HG02798 (cell line): ENCODE measurements at regions not wholly inside any gene's neighbourhood (a gene's known extent, or its start where the extent isn't known, plus 50 kb on each side); places are given as distances from the start of the nearest gene placed in this dataset.
"Not testable (repeated sequence)": the region's sequence is repeated elsewhere in the genome, so short reads cannot be mapped to it uniquely, and the experiment has no call there.

Experiments
- ATAC-seq: cut with Tn5 transposase; IDR thresholded peaks from one replicate; pipeline ENCODE4 v1.9.1; 2021; ENCODE audit warnings: mild to moderate bottlenecking; ENCODE audit not compliant: unreplicated experiment, poor library complexity

DNA sequence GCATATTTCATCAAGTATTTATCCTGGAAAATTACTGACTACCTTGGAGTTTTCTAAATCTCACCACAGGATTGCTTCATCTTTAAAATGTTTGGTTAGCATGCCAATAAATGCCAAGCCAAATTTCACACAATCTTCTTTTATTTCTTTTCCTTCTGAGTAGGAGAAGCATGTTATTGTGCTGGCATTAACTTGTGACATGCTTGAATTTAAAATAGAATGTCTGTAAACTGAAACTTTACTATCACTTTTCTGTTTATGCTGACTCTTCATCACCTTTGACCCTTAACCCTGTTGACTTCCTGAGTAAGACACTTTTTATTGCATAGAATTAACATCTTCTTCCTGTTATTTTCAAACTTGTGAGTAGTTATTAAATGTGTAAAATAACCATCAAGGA, 56.2 kb upstream of the LRRTM4 start:
- ATAC-seq, result no peak

DNA sequence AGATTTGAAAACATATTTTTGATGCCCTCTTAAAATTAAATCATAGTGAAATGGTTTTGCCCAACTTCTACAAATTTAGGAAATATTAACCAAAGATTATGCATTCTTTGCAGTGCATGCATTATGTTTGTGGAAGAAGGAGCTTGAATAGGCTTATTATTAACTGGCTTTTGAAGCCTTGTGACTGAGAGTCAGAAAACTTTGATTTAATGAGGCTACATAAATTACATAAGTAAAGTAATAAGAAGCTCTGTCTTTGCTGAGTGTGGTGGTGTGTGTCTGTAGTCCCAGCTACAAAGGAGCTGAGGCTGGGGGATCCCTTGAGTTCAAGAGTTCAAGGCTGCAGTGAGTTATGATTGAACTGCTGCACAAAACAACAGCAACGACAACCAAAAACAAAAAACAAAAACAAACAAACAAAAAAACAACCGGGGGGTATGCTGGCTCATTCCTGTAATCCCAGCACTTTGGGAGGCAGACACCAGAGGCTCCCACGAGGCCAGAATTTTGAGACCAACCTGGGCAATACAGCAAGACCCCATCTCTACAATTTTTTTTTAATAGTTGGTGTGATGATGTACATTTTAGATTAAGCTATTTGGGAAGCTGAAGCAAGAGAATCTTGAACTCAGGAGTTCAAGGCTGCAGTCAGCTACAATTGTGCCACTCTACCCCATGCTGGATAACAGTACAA, 57.0 kb upstream of the LRRTM4 start:
- no peak for ATAC-seq

DNA sequence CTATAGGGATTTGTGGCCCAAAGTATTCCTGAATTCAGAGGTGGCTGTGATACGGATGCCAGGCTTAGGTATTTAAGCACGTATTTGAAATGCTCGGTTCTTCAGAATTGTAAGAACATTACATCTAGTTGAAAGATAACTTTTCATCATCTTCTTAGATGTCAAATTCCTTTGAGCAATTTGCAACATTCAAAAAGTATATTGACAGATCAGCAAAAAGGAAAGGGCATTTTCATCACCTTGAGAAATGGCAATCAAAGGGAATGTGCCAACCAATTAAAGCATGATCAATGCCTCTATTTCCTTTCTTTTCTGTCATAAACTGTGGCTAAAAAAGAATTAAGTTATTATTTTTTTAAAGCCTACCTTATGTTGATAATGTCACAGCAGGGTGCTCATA, 66.3 kb upstream of the LRRTM4 start:
- no peak for ATAC-seq

DNA sequence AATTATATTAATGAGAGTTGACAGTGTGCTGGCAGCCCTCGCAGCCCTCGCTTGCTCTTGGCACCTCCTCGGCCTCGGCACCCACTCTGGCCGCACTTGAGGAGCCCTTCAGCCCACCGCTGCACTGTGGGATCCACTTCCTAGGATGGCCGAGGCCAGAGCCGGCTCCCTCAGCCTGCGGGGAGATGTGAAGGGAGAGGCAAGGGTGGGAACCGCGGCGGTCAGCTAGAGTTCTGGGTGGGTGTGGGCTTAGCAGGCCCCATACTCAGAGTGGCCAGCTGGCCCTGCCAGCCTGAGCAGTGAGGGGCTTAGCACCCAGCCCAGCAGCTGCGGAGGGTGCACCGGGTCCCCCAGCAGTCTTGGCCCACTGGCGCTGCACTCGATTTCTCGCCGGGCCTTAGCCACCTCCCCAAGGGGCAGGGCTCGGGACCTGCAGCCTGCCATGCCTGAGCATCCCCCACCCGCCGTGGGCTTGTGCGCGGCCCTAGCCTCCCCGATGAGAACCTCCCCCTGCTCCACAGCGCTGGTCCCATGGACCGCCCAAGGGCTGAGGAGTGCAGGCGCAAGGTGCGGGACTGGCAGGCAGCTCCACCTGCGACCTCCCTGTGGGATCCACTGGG, 68.2 kb upstream of the LRRTM4 start:
- no peak for ATAC-seq

DNA sequence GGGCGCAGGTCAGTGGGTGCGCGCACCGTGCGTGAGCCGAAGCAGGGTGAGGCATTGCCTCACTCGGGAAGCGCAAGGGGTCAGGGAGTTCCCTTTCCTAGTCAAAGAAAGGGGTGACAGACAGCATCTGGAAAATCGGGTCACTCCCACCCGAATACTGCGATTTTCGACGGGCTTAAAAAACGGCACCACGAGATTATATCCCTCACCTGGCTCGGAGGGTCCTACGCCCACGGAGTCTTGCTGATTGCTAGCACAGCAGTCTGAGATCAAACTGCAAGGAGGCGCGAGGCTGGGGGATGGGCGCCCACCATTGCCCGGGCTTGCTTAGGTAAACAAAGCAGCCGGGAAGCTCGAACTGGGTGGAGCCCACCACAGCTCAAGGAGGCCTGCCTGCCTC, 70.8 kb upstream of the LRRTM4 start:
- ATAC-seq, result not testable (repeated sequence)

GRCh38 chr2:77602771-77603170, 80.6 kb upstream of the LRRTM4 start:
- ATAC-seq, result no peak

- ATAC-seq, result no peak
Measured at GRCh38 chr2:77604953-77605929, 83.1 kb upstream of the LRRTM4 start.

GRCh38 chr2:77608510-77608909, 86.3 kb upstream of the LRRTM4 start:
- no peak for ATAC-seq

- no peak for ATAC-seq
Measured at GRCh38 chr2:77629539-77629938, 107.4 kb upstream of the LRRTM4 start.

GRCh38 chr2:77631007-77631406, 108.8 kb upstream of the LRRTM4 start:
- no peak for ATAC-seq

GRCh38 chr2:77633601-77634000, 111.4 kb upstream of the LRRTM4 start:
- no peak for ATAC-seq

DNA sequence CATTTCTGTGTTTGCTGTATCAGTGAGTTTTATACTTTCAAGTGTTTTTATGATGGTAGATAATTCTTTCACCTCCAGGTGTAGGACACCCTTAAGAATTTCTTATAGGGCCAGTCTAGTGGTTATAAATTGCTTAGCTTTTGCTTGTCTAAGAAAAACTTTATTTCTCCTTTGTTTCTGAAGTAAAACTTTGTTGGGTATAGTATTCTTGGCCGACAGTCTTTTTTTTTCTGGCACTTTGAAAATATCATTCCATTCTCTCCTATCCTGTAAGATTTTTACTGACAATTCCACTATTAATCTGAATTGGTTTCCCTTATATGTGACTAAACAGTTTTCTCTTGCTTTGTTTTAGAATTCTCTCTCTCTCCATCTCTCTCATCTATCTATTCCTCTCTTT, 118.7 kb upstream of the LRRTM4 start:
- ATAC-seq, result no peak

DNA sequence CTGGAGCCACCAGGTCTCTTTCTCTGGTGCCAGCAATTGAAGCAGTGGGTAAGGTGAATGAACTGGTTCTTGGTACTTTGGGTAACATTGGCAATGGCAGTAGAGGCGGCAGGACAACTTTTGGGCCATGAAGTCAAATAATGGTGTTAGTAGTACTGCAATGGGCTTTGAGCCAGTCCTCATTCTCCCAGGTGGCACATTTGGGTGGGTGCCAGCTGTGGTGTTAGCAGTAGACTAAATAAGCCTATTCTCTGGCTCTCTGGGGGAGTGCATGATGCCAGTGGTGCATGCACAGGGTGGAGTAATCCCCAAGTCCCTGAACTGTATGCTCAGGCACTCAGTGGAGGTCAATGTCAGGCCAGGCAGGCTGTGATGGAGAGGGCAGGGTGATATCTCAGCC, 120.2 kb upstream of the LRRTM4 start:
- ATAC-seq, result no peak

- no peak for ATAC-seq
Measured at GRCh38 chr2:77649856-77650255, 127.7 kb upstream of the LRRTM4 start.

DNA sequence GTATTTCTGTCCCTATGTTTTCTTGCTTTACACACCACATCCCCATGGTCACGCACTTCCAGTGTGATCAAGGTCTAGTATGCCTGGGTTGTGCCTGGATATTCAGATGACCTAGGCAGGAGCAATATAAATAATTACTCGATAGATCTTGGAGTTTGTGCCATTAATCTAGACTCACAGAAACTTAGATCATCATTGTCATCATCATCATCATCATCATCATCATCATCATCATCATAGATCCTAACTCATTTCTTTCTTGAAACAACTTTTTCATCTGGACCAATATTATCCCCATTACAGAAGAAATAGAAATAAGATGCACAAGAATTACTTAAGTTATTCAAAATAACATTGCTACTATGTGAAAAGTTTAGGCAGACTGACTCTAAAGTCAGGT, 130.3 kb upstream of the LRRTM4 start:
- no peak for ATAC-seq

DNA sequence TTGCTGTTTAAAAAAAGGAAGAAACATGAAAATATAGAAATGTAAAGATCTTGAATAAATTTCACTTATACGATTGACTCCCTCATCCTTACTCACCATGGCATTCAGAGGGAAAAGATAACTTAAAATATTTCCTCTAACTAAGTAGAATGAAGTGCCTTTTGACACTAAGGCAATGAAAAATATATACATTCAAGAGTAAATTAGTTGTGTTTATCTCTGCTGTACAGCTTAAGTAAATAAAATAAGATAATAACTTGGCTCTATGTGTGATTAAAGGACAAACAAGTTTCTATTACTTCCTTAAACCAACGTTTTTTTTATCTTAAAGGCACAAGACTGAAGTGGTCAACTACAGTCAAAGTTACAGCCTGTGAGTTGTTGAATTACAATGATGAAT, 142.3 kb upstream of the LRRTM4 start:
- no peak for ATAC-seq

DNA sequence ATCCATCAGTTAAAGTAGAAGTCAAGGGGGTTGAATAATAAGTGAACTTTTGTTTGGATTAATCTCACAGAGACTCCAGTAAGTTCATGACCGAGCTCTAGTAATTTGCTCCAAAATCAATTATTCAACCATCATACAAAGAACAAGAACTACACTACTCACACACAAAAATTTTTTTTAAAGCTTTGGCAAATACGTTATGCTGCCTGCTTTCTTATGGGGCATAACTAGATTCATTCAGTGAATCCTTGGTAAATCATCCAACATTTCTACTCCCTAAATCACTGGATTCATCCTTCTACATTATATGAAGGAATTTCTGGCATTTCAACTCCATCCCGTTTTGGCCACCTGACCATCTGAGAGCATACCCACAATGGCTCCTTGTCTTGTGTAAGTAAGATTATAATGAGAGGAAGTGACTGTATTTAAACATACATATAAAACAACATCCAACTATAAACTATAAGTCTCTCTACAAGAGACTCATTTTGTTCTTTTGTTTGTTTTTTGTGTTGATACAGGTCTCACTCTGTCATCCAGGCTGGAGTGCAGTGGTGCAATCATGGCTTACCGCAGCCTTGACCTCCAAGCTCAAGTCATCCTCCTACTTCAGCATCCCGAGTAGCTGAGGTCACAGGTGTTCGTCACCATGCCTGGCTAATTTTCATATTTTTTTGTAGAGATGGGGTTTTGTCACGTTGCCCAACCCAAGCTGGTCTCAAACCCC, 144.2 kb upstream of the LRRTM4 start:
- ATAC-seq, result no peak

DNA sequence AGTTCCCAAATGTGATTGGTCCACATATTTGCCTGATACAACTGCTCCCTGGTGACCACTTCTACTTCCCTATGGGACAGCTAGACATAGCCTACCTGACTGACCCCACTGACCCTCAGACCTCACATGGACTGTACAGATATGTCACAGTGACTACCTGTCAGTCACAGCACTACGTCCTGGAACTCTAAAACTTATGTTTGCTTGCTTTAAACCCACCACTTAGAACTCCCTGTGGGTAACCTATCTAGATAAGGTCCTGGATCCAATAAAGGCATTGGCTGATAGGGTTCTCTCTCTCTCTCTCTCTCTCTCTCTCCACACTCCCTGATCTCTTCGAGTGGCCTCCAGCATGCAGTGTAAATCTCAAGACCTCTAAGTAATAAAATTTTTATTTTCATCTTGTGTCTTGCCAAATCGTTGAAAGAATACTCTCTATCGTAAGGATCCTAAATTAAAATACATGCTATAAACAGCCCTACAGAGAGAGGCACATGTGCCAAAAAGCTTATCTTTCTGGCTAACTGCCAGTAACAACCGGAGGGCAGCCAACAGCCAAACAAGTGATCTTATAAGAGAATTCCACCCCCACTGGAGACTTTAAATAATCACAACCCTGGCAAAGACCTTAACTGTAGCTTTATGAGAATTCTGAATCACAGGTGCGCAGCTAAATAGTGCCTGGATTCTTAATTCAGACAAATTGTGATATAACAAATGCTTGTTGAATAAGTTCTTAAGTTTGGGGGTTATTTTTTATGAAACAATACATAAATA, 162.6 kb upstream of the LRRTM4 start:
- ATAC-seq, result not testable (repeated sequence)

DNA sequence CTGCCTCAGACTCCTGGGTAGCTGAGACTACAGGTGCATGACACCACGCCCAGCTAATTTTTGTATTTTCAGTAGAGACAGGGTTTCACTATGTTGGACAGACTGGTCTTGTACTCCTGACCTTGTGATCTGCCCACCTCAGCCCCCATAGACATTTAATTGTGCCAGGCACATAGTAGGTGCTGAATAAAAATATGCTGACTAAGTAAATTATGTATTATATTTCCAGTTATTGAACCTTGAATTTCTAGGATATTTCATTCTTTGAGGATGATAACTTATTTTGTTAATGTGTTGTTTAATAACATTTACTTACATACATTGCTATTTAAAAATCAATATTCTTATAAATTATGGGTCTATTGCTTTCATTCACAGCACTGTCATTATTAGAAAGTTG, 190.4 kb upstream of the LRRTM4 start:
- no peak for ATAC-seq

GRCh38 chr2:77713412-77713811, 191.2 kb upstream of the LRRTM4 start:
- ATAC-seq, result no peak
